A549 (cell line): ENCODE measurements at regions not wholly inside any gene's neighbourhood (a gene's known extent, or its start where the extent isn't known, plus 50 kb on each side); places are given as distances from the start of the nearest gene placed in this dataset.

Source experiments
- ATAC-seq, 2 experiments: fragments of 200-7000 bp in 1 of 2; fragments of >200 bp in 1 of 2; cut with Nextera tagmentation in 1 of 2; cut with Tn5 transposase in 1 of 2; 3 replicates each; pipeline versions ENCODE4 v1.8.0 to v1.9.1; 2018 to 2020; ENCODE audit warnings: mild to moderate bottlenecking in 1 of 2, moderate library complexity in 1 of 2
- CTCF ChIA-PET: fragments of 300-600 bp; sonication (Branson Sonifier 250); formaldehyde crosslinking; extraction: SDS; loops from one replicate; lab custom pipeline; 2021; ENCODE audit warnings: antibody characterized with exemption, inconsistent platforms; lab: Yijun Ruan, JAX
- POLR2A ChIA-PET: fragments of 350-600 bp; formaldehyde crosslinking; extraction: SDS; loops from one replicate; lab custom pipeline; 2021; ENCODE audit warnings: antibody characterized with exemption, inconsistent platforms; lab: Yijun Ruan, JAX
- DNase-seq, 2 experiments: peaks; one replicate each; pipeline versions ENCODE4 v3.0.0 to v3.0.0-alpha.2; 2011 to 2016; ENCODE audit warnings: low read depth in 1 of 2, low spot score in 1 of 2
- FAIRE-seq: peaks from 2 replicates; lab custom pipeline; 2011; peaks lifted over from hg19 to GRCh38; lab: Jason Lieb, UNC
- H3K27ac ChIP-seq, 2 experiments: fragments of >200 bp; sonication (Bioruptor Twin); formaldehyde crosslinking; 3 replicates each; pipeline ENCODE4 v1.5.1; 2016 to 2017
- H3K4me1 ChIP-seq: fragments of >200 bp; sonication (Bioruptor Twin); formaldehyde crosslinking; 3 replicates; pipeline ENCODE4 v1.6.1; 2016
- H3K4me2 ChIP-seq: fragments of >200 bp; sonication (Bioruptor Twin); formaldehyde crosslinking; 3 replicates; pipeline ENCODE4 v1.6.1; 2016
- H3K4me3 ChIP-seq: fragments of >200 bp; sonication (Bioruptor Twin); formaldehyde crosslinking; 3 replicates; pipeline ENCODE4 v1.5.1; 2016
- H3K9me3 ChIP-seq: fragments of >200 bp; sonication (Bioruptor Twin); formaldehyde crosslinking; 3 replicates; pipeline ENCODE4 v1.6.1; 2016
- CBX2 ChIP-seq: fragments of 200-600 bp; sonication (generic); IDR thresholded peaks from 2 replicates; pipeline ENCODE4 v1.6.1; 2016; ENCODE audit warnings: low read depth, mild to moderate bottlenecking, borderline replicate concordance
- CBX8 ChIP-seq: fragments of 200-600 bp; sonication (generic); IDR thresholded peaks from 2 replicates; pipeline ENCODE4 v1.6.1; 2016
- CEBPB ChIP-seq, 2 experiments: fragments of >200 bp in 1 of 2; sonication (Bioruptor Twin) in 1 of 2; formaldehyde crosslinking in 1 of 2; IDR thresholded peaks; 2 replicates each; pipeline ENCODE4 v1.6.1; 2012 to 2016
- E2F6 ChIP-seq: IDR thresholded peaks from 2 replicates; pipeline ENCODE4 v1.6.1; 2012; ENCODE audit warnings: low read depth, borderline replicate concordance
- EHMT2 ChIP-seq: fragments of 200-600 bp; sonication (generic); IDR thresholded peaks from 2 replicates; pipeline ENCODE4 v1.6.1; 2016; ENCODE audit warnings: antibody characterized with exemption, low read depth, mild to moderate bottlenecking, moderate library complexity
- ESRRA ChIP-seq: fragments of 150-350 bp; IDR thresholded peaks from 2 replicates; pipeline ENCODE4 v1.6.1; 2014; ENCODE audit warnings: mild to moderate bottlenecking, low read length, borderline replicate concordance
- FOSB ChIP-seq: fragments of 250-450 bp; sonication (Bioruptor Pico); IDR thresholded peaks from 2 replicates; pipeline ENCODE4 v1.5.0; 2020; ENCODE audit warnings: mild to moderate bottlenecking, moderate library complexity
- FOSL2 ChIP-seq, 2 experiments: fragments of 450-650 bp in 1 of 2; fragments of >200 bp in 1 of 2; sonication (Bioruptor Twin) in 1 of 2; formaldehyde crosslinking; IDR thresholded peaks; 2 replicates each; pipeline versions ENCODE4 v1.5.0 to v1.6.1; 2016 to 2020; ENCODE audit warnings: mild to moderate bottlenecking in 1 of 2, moderate library complexity in 1 of 2
- FOXS1 ChIP-seq: fragments of 250-450 bp; sonication (Bioruptor Pico); IDR thresholded peaks from 2 replicates; pipeline ENCODE4 v1.5.0; 2020; ENCODE audit warnings: mild to moderate bottlenecking, moderate library complexity
- GATA3 ChIP-seq: IDR thresholded peaks from 2 replicates; pipeline ENCODE4 v1.6.1; 2012; ENCODE audit warnings: borderline replicate concordance
- HES2 ChIP-seq: fragments of >200 bp; sonication (Bioruptor Twin); formaldehyde crosslinking; IDR thresholded peaks from 2 replicates; pipeline ENCODE4 v1.6.1; 2016
- HMGXB4 ChIP-seq: fragments of 250-450 bp; sonication (Bioruptor Pico); IDR thresholded peaks from 2 replicates; pipeline ENCODE4 v1.5.0; 2021; ENCODE audit warnings: mild to moderate bottlenecking, moderate library complexity, borderline replicate concordance
- HOXA7 ChIP-seq: fragments of 250-450 bp; sonication (Bioruptor Pico); IDR thresholded peaks from 2 replicates; pipeline ENCODE4 v1.5.0; 2020; ENCODE audit warnings: mild to moderate bottlenecking, moderate library complexity
- HOXB13 ChIP-seq: fragments of 250-450 bp; sonication (Bioruptor Pico); IDR thresholded peaks from 2 replicates; pipeline ENCODE4 v1.5.0; 2020; ENCODE audit warnings: low read depth, mild to moderate bottlenecking, moderate library complexity
- HOXB5 ChIP-seq: fragments of 250-450 bp; sonication (Bioruptor Pico); IDR thresholded peaks from 2 replicates; pipeline ENCODE4 v1.5.0; 2020; ENCODE audit warnings: mild to moderate bottlenecking, moderate library complexity
- JUN ChIP-seq, 2 experiments: fragments of >200 bp; sonication (Bioruptor Twin); formaldehyde crosslinking; IDR thresholded peaks; 2 replicates in 1 of 2; 3 replicates in 1 of 2; pipeline ENCODE4 v1.6.1; 2016 to 2017
- JUNB ChIP-seq: fragments of >200 bp; sonication (Bioruptor Twin); formaldehyde crosslinking; IDR thresholded peaks from 2 replicates; pipeline ENCODE4 v1.6.1; 2016
- KDM1A ChIP-seq: fragments of 200-600 bp; sonication (generic); IDR thresholded peaks from 2 replicates; pipeline ENCODE4 v1.6.1; 2016; ENCODE audit warnings: low read depth, mild to moderate bottlenecking
- KDM5A ChIP-seq: fragments of 200-600 bp; sonication (generic); IDR thresholded peaks from 2 replicates; pipeline ENCODE4 v1.6.1; 2016; ENCODE audit warnings: antibody characterized with exemption, mild to moderate bottlenecking
- MAZ ChIP-seq: fragments of 150-350 bp; IDR thresholded peaks from 2 replicates; pipeline ENCODE4 v1.6.1; 2014; ENCODE audit warnings: antibody characterized with exemption, low read depth, low read length, borderline replicate concordance
- MYC ChIP-seq: IDR thresholded peaks from 2 replicates; pipeline ENCODE4 v1.6.1; 2012; ENCODE audit warnings: mild to moderate bottlenecking, inconsistent platforms, low read length, improper control_type of control experiment, borderline replicate concordance
- NR3C1 ChIP-seq: fragments of >200 bp; sonication (Bioruptor Twin); formaldehyde crosslinking; IDR thresholded peaks from 3 replicates; pipeline ENCODE4 v1.6.1; 2017
- PHF8 ChIP-seq: fragments of 200-600 bp; sonication (generic); IDR thresholded peaks from 2 replicates; pipeline ENCODE4 v1.6.1; 2016; ENCODE audit warnings: low read depth, mild to moderate bottlenecking, antibody characterized with exemption, moderate library complexity, borderline replicate concordance
- RAD21 ChIP-seq, 2 experiments: fragments of >200 bp in 1 of 2; sonication (Bioruptor Twin) in 1 of 2; formaldehyde crosslinking in 1 of 2; IDR thresholded peaks in 1 of 2; conservative IDR thresholded peaks in 1 of 2; 2 replicates in 1 of 2; 3 replicates in 1 of 2; pipeline ENCODE4 v1.6.1; 2012 to 2018; ENCODE audit warnings: inconsistent platforms in 1 of 2
- RARB ChIP-seq: fragments of 250-450 bp; sonication (Bioruptor Pico); IDR thresholded peaks from 2 replicates; pipeline ENCODE4 v1.8.0; 2021; ENCODE audit warnings: mild to moderate bottlenecking, moderate library complexity
- RFX5 ChIP-seq: fragments of 450-650 bp; IDR thresholded peaks from 2 replicates; pipeline ENCODE4 v1.7.1; 2014; ENCODE audit warnings: antibody characterized with exemption, mild to moderate bottlenecking, moderate library complexity
- SMC3 ChIP-seq: fragments of >200 bp; sonication (Bioruptor Twin); formaldehyde crosslinking; IDR thresholded peaks from 3 replicates; pipeline ENCODE4 v1.6.1; 2018; ENCODE audit warnings: inconsistent platforms
- TFCP2L1 ChIP-seq: fragments of 250-450 bp; sonication (Bioruptor Pico); IDR thresholded peaks from 2 replicates; pipeline ENCODE4 v1.5.0; 2021; ENCODE audit warnings: mild to moderate bottlenecking
- ZC3H11A ChIP-seq: fragments of 450-650 bp; IDR thresholded peaks from 2 replicates; pipeline ENCODE4 v1.6.1; 2014; ENCODE audit warnings: antibody characterized with exemption, mild to moderate bottlenecking
- WGBS: methylation state at CpG from one replicate; pipeline ENCODE4 v1.1.6; 2017; ENCODE audit errors: missing lambda C conversion rate; 5-methylcytosine and 5-hydroxymethylcytosine counted together
- TF ChIP-seq, protein P1 (sequence below): fragments of >200 bp; sonication (Bioruptor Twin); formaldehyde crosslinking; IDR thresholded peaks from 3 replicates; pipeline ENCODE4 v1.5.1; 2016
- TF ChIP-seq, protein P2 (sequence below): fragments of >200 bp; sonication (Bioruptor Twin); formaldehyde crosslinking; IDR thresholded peaks from 3 replicates; pipeline ENCODE4 v1.6.1; 2016
- TF ChIP-seq, protein P3 (sequence below): fragments of 450-650 bp; IDR thresholded peaks from 2 replicates; pipeline ENCODE4 v1.6.1; 2014; ENCODE audit warnings: antibody characterized with exemption

- 4% methylated on average over 3 of the region's 3 CpGs for WGBS
Observed at GRCh38 chr1:177589166-177589565, 380.7 kb downstream of the SEC16B start.

DNA sequence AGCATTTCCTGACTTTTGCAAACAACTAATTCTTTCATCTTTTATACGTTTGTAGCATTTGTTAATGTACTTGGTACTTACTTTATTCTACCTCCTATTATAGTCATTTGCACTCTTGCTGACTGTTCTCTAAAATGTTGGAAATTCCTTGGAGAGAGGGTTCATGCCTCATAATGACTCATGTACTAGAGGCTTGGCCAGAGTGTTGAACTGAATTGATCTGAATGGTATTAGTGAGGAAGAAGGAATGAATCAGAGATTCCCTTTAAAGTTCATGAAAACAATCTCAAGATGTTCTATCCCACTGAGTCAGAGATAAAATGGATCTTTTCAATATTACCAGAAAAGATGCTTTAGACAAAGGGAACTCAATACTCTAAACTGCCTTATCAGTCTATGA is 383.4 kb downstream of the SEC16B start:
- WGBS: 0% methylated on average over 1 of the region's 1 CpG
- CTCF ChIA-PET: no interaction called here
- Histone ChIP-seq H3K9me3 (no peaks in the 10 kb centered on the region), H3K4me2 (no peak overlapping the region), H3K4me3 (no peak overlapping the region), H3K4me1 (no peaks in the 10 kb centered on the region), H3K27ac (no peak overlapping the region)
- POLR2A ChIA-PET: no interaction called here
- ATAC-seq (no peak), FAIRE-seq (no peak), DNase-seq (no peak)
- no peak for TF ChIP-seq PHF8
- TF ChIP-seq FOSL2 (IDR thresholded peaks at IDR 0.05): no peak
- TF ChIP-seq FOSL2 (CRISPR knock-in tag; IDR thresholded peaks at IDR 0.05): no peak
- no peak for TF ChIP-seq MYC
- no peak for TF ChIP-seq JUNB
- no peak for TF ChIP-seq MAZ
- TF ChIP-seq ZC3H11A: no peak
- no peak for TF ChIP-seq HMGXB4 (CRISPR knock-in tag)
- no peak for TF ChIP-seq FOSB (CRISPR knock-in tag)
- TF ChIP-seq TFCP2L1 (CRISPR knock-in tag): no peak
- no peak for TF ChIP-seq CBX2
- no peak for TF ChIP-seq CEBPB (IDR thresholded peaks at IDR 0.05)
- no peak for TF ChIP-seq HES2
- TF ChIP-seq ESRRA: no peak
- no peak for TF ChIP-seq JUN (IDR thresholded peaks at IDR 0.05)
- no peak for TF ChIP-seq RAD21 (conservative IDR thresholded peaks at IDR 0.05 in 1 of 2, IDR thresholded peaks at IDR 0.05 in 1 of 2)
- TF ChIP-seq, protein P1, sequence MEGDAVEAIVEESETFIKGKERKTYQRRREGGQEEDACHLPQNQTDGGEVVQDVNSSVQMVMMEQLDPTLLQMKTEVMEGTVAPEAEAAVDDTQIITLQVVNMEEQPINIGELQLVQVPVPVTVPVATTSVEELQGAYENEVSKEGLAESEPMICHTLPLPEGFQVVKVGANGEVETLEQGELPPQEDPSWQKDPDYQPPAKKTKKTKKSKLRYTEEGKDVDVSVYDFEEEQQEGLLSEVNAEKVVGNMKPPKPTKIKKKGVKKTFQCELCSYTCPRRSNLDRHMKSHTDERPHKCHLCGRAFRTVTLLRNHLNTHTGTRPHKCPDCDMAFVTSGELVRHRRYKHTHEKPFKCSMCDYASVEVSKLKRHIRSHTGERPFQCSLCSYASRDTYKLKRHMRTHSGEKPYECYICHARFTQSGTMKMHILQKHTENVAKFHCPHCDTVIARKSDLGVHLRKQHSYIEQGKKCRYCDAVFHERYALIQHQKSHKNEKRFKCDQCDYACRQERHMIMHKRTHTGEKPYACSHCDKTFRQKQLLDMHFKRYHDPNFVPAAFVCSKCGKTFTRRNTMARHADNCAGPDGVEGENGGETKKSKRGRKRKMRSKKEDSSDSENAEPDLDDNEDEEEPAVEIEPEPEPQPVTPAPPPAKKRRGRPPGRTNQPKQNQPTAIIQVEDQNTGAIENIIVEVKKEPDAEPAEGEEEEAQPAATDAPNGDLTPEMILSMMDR: no peak

More at GRCh38 chr1:177589166-177589565, 380.7 kb downstream of the SEC16B start:
- H3K4me2 ChIP-seq: no peak overlapping the region
- DNase-seq: no peak
- ChIA-PET CTCF (no interaction called here), POLR2A (no interaction called here)
- no peaks in the 10 kb centered on the region for H3K9me3 ChIP-seq
- no peak for ATAC-seq
- TF ChIP-seq RFX5 (no peak), HOXB13 (no peak), SMC3 (no peak), MYC (no peak), CBX8 (no peak), FOXS1 (CRISPR knock-in tag) (no peak), GATA3 (no peak), EHMT2 (no peak), RARB (no peak), HMGXB4 (CRISPR knock-in tag) (no peak), KDM1A (no peak), HOXA7 (no peak), KDM5A (no peak), HOXB5 (CRISPR knock-in tag) (no peak), E2F6 (no peak), RAD21 (conservative IDR thresholded peaks at IDR 0.05 in 1 of 2, IDR thresholded peaks at IDR 0.05 in 1 of 2) (no peak), FOSL2 (IDR thresholded peaks at IDR 0.05) (no peak), FOSL2 (CRISPR knock-in tag; IDR thresholded peaks at IDR 0.05) (no peak), NR3C1 (no peak)
- TF ChIP-seq, protein P2, sequence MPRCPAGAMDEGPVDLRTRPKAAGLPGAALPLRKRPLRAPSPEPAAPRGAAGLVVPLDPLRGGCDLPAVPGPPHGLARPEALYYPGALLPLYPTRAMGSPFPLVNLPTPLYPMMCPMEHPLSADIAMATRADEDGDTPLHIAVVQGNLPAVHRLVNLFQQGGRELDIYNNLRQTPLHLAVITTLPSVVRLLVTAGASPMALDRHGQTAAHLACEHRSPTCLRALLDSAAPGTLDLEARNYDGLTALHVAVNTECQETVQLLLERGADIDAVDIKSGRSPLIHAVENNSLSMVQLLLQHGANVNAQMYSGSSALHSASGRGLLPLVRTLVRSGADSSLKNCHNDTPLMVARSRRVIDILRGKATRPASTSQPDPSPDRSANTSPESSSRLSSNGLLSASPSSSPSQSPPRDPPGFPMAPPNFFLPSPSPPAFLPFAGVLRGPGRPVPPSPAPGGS: no peak
- TF ChIP-seq, protein P3, sequence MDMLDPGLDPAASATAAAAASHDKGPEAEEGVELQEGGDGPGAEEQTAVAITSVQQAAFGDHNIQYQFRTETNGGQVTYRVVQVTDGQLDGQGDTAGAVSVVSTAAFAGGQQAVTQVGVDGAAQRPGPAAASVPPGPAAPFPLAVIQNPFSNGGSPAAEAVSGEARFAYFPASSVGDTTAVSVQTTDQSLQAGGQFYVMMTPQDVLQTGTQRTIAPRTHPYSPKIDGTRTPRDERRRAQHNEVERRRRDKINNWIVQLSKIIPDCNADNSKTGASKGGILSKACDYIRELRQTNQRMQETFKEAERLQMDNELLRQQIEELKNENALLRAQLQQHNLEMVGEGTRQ: no peak
- H3K27ac ChIP-seq: no peak overlapping the region
- no peak overlapping the region for H3K4me3 ChIP-seq
- H3K4me1 ChIP-seq: no peaks in the 10 kb centered on the region
- FAIRE-seq: no peak
